K562 (cell line): ENCODE measurements at regions not wholly inside any gene's neighbourhood (a gene's known extent, or its start where the extent isn't known, plus 50 kb on each side); places are given as distances from the start of the nearest gene placed in this dataset.

ENCODE experiments used
- ARID2 ChIP-seq: fragments of 450-650 bp; IDR thresholded peaks from 2 replicates; pipeline ENCODE4 v1.6.1; 2017; ENCODE audit warnings: antibody characterized with exemption, mild to moderate bottlenecking
- CREB3L1 ChIP-seq: fragments of 450-650 bp; IDR thresholded peaks from 2 replicates; pipeline ENCODE4 v1.6.1; 2014; ENCODE audit warnings: low read depth, mild to moderate bottlenecking, moderate library complexity, borderline replicate concordance
- CTCF ChIP-seq, 3 experiments: IDR thresholded peaks in 2 of 3; conservative IDR thresholded peaks in 1 of 3; 2 replicates each; pipeline ENCODE4 v1.5.1; 2011 to 2012; ENCODE audit warnings: low read length in 3 of 3, mild to moderate bottlenecking in 3 of 3, control low read depth in 2 of 3, improper control_type of control experiment in 1 of 3, inconsistent platforms in 1 of 3, low read depth in 1 of 3, mixed read lengths in 1 of 3, moderate library complexity in 1 of 3; ENCODE audit not compliant: insufficient read depth in 2 of 3
- MAFF ChIP-seq: IDR thresholded peaks from 2 replicates; pipeline ENCODE4 v1.6.1; 2012; ENCODE audit warnings: low read length, improper control_type of control experiment
- MLX ChIP-seq, 2 experiments: fragments of 450-650 bp in 1 of 2; sonication (generic) in 1 of 2; formaldehyde crosslinking; conservative IDR thresholded peaks; 2 replicates each; pipeline versions ENCODE4 v1.4.0 to v1.8.1; 2020 to 2022; ENCODE audit warnings: mild to moderate bottlenecking in 1 of 2, missing genetic modification reagents in 1 of 2
- MXD1 ChIP-seq: fragments of 250-450 bp; sonication (Bioruptor Pico); IDR thresholded peaks from 2 replicates; pipeline ENCODE4 v1.8.0; 2021; ENCODE audit warnings: borderline replicate concordance, mild to moderate bottlenecking, moderate library complexity; ENCODE audit not compliant: poor library complexity, severe bottlenecking
- POLR2A ChIP-seq: fragments of 450-650 bp; conservative IDR thresholded peaks from 2 replicates; pipeline ENCODE4 v1.6.1; 2016
- SRF ChIP-seq, 2 experiments: fragments of 250-450, 450-650 bp in 1 of 2; sonication (Bioruptor Pico) in 1 of 2; sonication (generic) in 1 of 2; formaldehyde crosslinking; IDR thresholded peaks; 2 replicates each; pipeline versions ENCODE4 v1.5.0 to v1.5.1; 2020 to 2022; ENCODE audit warnings: mild to moderate bottlenecking in 1 of 2, missing genetic modification reagents in 1 of 2
- TAF1 ChIP-seq: IDR thresholded peaks from 2 replicates; pipeline ENCODE4 v1.6.1; 2011; ENCODE audit warnings: mild to moderate bottlenecking, low read length, moderate library complexity; ENCODE audit not compliant: insufficient read depth, control insufficient read depth, severe bottlenecking; ENCODE audit errors: extremely low read depth
- TGIF2 ChIP-seq: sonication (generic); formaldehyde crosslinking; IDR thresholded peaks from 2 replicates; pipeline ENCODE4 v1.8.1; 2022; ENCODE audit warnings: mild to moderate bottlenecking, missing genetic modification reagents, moderate library complexity
- ZNF12 ChIP-seq: sonication (generic); formaldehyde crosslinking; IDR thresholded peaks from 2 replicates; pipeline ENCODE4 v1.4.0; 2020; ENCODE audit warnings: mild to moderate bottlenecking, missing genetic modification reagents
- ZNF232 ChIP-seq: sonication (generic); formaldehyde crosslinking; IDR thresholded peaks from 2 replicates; pipeline ENCODE4 v1.8.0; 2022; ENCODE audit warnings: mild to moderate bottlenecking, missing genetic modification reagents

GRCh38 chr17:5763595-5764306 lies 179.4 kb upstream of the NLRP1 start:
- no peak for TF ChIP-seq POLR2A
- no peak for TF ChIP-seq ZNF232 (CRISPR knock-in tag)
- TF ChIP-seq ZNF12 = no peak
- TF ChIP-seq CREB3L1 = no peak
- no peak for TF ChIP-seq MXD1 (CRISPR knock-in tag)
- TF ChIP-seq TAF1 = no peak
- TF ChIP-seq MLX (CRISPR knock-in tag; conservative IDR thresholded peaks at IDR 0.05) = no peak
- no peak for TF ChIP-seq MAFF
- TF ChIP-seq ARID2 = no peak
- TF ChIP-seq CTCF (IDR thresholded peaks at IDR 0.05 in 2 of 3, conservative IDR thresholded peaks at IDR 0.05 in 1 of 3; ENCODE audit: insufficient read depth in 2 of 3, low read depth in 1 of 3, low read length in 3 of 3) = no peak
- TF ChIP-seq SRF (CRISPR knock-in tag; IDR thresholded peaks at IDR 0.05) = no peak
- TF ChIP-seq TGIF2 (CRISPR knock-in tag) = no peak
